ENCODE measurements at regions not wholly inside any gene's neighbourhood (a gene's known extent, or its start where the extent isn't known, plus 50 kb on each side); places are given as distances from the start of the nearest gene placed in this dataset.

GRCh38 chr10:94232711-94233383 is 129.9 kb downstream of the NOC3L start:
- DNase-seq, result no peak
- Mint-ChIP-seq H3K4me3 (no peak overlapping the region), H3K27me3 (ENCODE audit: insufficient read depth) (peaks cover 14% of the 10 kb centered on the region), H3K4me1 (ENCODE audit: low read depth) (no peaks in the 10 kb centered on the region), H3K9me3 (no peaks in the 10 kb centered on the region), H3K36me3 (ENCODE audit: low read depth) (no peaks in the 10 kb centered on the region), H3K27ac (no peak overlapping the region)
- TF ChIP-seq, protein P1, sequence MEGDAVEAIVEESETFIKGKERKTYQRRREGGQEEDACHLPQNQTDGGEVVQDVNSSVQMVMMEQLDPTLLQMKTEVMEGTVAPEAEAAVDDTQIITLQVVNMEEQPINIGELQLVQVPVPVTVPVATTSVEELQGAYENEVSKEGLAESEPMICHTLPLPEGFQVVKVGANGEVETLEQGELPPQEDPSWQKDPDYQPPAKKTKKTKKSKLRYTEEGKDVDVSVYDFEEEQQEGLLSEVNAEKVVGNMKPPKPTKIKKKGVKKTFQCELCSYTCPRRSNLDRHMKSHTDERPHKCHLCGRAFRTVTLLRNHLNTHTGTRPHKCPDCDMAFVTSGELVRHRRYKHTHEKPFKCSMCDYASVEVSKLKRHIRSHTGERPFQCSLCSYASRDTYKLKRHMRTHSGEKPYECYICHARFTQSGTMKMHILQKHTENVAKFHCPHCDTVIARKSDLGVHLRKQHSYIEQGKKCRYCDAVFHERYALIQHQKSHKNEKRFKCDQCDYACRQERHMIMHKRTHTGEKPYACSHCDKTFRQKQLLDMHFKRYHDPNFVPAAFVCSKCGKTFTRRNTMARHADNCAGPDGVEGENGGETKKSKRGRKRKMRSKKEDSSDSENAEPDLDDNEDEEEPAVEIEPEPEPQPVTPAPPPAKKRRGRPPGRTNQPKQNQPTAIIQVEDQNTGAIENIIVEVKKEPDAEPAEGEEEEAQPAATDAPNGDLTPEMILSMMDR (IDR thresholded peaks at IDR 0.05), result no peak

DNA sequence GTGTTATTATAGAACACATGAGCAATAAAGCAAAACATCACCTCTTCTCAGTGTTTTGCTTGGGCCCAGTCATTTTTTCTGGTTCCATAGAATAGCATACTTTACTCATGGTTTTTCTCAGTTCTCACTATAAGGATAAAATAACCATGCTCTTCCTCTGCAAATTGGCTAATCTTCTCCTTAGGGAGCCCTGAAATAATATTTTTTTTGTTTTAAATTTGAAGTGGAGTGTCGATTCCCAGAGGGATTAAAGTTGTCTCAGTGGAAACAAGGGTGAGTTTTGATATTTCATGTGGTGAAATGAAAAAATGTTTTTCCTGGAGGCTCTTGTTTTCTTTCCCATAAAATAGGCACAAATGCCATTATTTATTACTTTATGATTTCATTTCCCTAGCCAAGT is 127.3 kb downstream of the NOC3L start:
- H3K27me3 Mint-ChIP-seq (ENCODE audit: insufficient read depth), result peaks cover 14% of the 10 kb centered on the region
- TF ChIP-seq, protein P1 (IDR thresholded peaks at IDR 0.05), result no peak
- DNase-seq, result no peak
- no peak overlapping the region for H3K4me3 Mint-ChIP-seq
- no peak overlapping the region for H3K27ac Mint-ChIP-seq
- no peaks in the 10 kb centered on the region for H3K9me3 Mint-ChIP-seq
- no peaks in the 10 kb centered on the region for H3K36me3 Mint-ChIP-seq (ENCODE audit: low read depth)
- no peaks in the 10 kb centered on the region for H3K4me1 Mint-ChIP-seq (ENCODE audit: low read depth)

GRCh38 chr10:94238006-94238617 is 124.6 kb downstream of the NOC3L start:
- DNase-seq, result no peak
- Mint-ChIP-seq H3K4me1 (ENCODE audit: low read depth) (no peaks in the 10 kb centered on the region), H3K36me3 (ENCODE audit: low read depth) (no peaks in the 10 kb centered on the region), H3K27ac (no peak overlapping the region), H3K27me3 (ENCODE audit: insufficient read depth) (peaks cover 10% of the 10 kb centered on the region), H3K9me3 (no peaks in the 10 kb centered on the region), H3K4me3 (no peak overlapping the region)
- TF ChIP-seq, protein P1 (IDR thresholded peaks at IDR 0.05), result no peak

DNA sequence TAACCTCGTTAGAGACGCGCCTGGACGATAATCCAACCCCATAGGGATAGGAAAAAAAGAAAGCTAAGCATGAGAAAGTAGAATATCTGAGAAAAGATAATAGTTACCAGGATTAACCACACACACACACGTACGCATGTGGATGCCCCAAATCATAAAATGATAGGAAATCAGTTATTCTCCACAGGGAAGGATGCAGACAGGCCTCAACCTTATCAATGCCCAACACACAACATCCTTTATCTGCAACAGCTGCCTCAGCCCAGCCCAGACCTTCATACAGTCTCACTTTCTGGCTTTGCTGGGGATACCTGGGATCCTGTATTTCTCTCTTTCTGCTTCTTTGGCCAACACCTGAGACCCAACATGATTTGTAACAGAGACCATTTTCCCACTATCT is 123.0 kb downstream of the NOC3L start:
- Mint-ChIP-seq H3K4me1 (ENCODE audit: low read depth) (no peaks in the 10 kb centered on the region), H3K27me3 (ENCODE audit: insufficient read depth) (peaks cover 9% of the 10 kb centered on the region), H3K36me3 (ENCODE audit: low read depth) (no peaks in the 10 kb centered on the region), H3K4me3 (no peak overlapping the region), H3K27ac (no peak overlapping the region), H3K9me3 (no peaks in the 10 kb centered on the region)
- TF ChIP-seq, protein P1 (IDR thresholded peaks at IDR 0.05), result no peak
- no peak for DNase-seq

DNA sequence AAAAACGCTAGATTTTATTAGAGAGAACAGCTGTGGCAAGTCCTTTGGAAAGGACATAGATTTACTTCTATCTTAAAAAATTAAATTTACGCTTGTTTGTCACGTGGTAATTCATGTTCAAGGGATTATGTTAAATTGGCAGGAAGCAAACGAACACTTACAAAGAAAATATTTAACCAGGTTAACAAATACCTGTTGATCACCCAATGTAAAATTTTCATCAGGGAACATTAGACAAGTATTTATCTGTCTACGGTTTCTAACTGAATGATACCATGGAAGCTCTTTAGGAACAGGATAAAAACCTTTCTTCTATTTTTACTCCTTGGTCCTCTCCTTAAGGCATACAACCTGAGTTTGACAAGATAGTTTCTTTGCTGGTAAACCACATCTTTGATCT is 122.2 kb downstream of the NOC3L start:
- Mint-ChIP-seq H3K4me1 (ENCODE audit: low read depth) (no peaks in the 10 kb centered on the region), H3K27ac (no peak overlapping the region), H3K4me3 (no peak overlapping the region)

More for the DNA sequence above, 122.2 kb downstream of the NOC3L start:
- H3K36me3 Mint-ChIP-seq (ENCODE audit: low read depth), result no peaks in the 10 kb centered on the region
- DNase-seq, result no peak
- TF ChIP-seq, protein P1 (IDR thresholded peaks at IDR 0.05), result no peak
- H3K9me3 Mint-ChIP-seq, result no peaks in the 10 kb centered on the region
- H3K27me3 Mint-ChIP-seq (ENCODE audit: insufficient read depth), result peaks cover 5% of the 10 kb centered on the region
